ENCODE measurements at regions not wholly inside any gene's neighbourhood (a gene's known extent, or its start where the extent isn't known, plus 50 kb on each side); places are given as distances from the start of the nearest gene placed in this dataset.
"Not testable (repeated sequence)": the region's sequence is repeated elsewhere in the genome, so short reads cannot be mapped to it uniquely, and the experiment has no call there.

DNA sequence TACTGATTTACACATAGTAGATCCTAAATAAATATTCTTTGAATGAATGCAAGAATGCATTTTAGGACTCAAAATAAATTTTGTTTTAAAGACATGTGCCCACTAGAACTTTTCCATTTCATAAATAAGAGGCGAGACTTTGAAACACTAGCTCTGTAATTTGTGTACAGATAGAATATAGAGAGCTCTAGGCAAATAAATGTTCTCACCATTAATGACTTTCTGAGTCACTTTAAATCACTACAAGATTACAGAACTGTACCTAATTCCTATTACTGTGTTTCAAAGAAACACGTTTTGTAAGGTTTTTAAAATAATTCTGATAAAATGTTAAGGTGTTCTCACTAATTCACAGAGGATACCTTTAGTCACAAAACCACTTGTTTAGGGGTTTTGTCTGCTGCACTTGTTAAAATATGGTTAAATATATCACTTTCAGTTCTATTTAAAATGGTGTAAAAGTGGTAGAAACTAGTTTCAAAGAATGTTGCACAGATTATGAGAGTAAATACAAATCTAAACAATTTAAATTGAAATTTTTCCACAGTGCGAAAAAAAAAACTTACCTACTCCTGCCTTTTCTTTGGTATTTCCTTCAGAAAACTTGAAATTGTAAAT lies 158.7 kb upstream of the ZC3H15 start:
- DNase-seq = no peak

DNA sequence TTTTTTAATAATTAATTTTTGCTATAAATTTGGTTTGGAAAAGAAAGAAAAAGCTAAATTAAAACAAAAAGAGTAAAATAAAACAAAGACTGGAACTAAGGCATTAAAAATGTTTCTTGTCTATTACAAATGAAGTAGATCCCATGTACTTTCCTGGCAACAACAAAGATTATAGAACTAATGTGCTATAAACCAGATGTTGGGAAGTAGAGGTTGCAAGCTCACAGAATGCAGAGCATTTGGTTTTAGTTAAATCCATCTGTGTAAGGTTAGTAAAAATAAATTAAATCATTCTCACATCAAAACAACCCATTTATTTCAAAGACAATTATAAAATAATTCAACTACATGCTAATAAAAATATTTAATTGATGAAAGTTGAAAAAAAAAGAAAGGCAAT lies 157.2 kb upstream of the ZC3H15 start:
- intact Hi-C loops (cut with micrococcal nuclease) = no loop called here
- no peak for DNase-seq

More for the DNA sequence above, 158.7 kb upstream of the ZC3H15 start:
- no peak for ATAC-seq
- intact Hi-C loops (cut with micrococcal nuclease) = no loop called here

DNA sequence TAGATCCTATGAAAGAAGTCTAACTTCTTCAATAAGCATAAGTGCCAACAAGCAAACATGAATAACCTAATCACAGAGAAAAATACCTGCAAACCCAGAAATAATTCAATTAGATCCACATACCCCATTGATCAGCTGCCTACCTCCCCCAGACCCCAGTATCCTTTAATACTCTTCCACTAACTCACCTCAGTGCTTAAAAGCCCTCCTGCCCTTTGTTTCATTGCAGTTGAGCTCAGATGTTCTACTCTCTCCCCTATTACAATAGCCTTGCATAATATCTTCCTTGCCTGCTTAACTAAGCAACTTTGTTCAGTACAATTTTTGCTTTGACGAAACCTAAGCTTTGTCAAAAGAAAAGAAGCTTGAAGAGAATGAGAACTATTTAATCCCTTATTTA lies 156.0 kb upstream of the ZC3H15 start:
- intact Hi-C loops (cut with micrococcal nuclease) = no loop called here
- no peak for ATAC-seq
- no peak for DNase-seq

More for the DNA sequence above, 157.2 kb upstream of the ZC3H15 start:
- no peak for ATAC-seq

DNA sequence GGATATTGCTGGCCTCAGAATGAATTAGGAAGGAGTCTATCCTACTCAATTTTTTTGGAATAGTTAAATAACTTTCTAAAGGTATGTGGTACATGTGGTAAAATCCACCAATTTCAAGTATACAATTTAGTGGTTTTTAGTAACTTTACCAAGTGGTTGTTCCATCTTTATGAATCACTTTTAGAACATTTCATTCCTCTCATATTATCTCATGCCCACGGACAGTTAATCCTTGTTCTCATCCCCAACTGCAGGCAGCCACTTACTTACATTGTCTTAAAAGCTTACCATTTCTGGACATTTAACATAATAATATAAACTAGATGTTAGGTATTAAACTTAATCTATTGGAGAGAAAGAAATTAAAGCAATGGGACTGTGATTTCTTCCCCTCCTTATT lies 146.3 kb upstream of the ZC3H15 start:
- intact Hi-C loops (cut with micrococcal nuclease) = no loop called here
- DNase-seq (no peak), ATAC-seq (no peak)

DNA sequence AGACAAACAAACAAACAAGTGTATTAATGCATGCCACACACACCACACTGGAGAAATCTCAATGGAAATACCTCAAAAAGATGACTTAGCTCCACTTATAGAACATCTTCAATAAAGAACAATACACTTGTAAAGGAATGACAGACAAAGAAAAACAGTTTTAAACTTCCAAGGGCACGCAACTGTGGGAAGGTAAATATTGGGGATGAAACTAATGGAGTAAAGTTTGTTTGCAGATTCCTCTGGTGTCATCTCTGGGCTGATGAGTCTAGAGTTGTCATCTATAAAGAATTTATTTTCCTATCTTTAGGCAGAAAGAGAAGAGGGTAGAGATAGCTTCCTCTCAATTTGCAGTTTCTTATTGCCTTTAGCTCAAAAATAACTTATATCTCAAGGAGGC lies 144.0 kb upstream of the ZC3H15 start:
- ATAC-seq (no peak), DNase-seq (no peak)
- intact Hi-C loops (cut with micrococcal nuclease) = no loop called here

DNA sequence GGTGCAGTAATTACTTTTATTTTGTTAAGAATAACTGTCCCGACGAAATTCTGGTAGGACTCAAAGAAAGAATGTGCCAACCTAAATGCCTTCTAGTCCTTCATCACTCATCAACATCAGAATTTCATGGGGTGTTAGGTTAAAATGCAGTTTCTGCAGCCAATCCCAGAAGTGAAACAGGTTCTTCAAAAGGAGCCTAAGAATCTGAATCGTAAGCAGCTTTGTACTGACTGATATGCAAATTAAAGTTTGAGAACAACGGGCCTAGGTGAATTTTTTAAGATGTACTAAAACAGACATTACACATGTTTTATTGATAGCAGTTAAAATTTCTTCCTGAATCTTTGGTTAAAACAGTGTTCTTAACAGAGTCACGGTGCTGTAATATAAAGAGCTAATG lies 140.3 kb upstream of the ZC3H15 start:
- ATAC-seq (no peak), DNase-seq (no peak)
- intact Hi-C loops (cut with micrococcal nuclease) = no loop called here

DNA sequence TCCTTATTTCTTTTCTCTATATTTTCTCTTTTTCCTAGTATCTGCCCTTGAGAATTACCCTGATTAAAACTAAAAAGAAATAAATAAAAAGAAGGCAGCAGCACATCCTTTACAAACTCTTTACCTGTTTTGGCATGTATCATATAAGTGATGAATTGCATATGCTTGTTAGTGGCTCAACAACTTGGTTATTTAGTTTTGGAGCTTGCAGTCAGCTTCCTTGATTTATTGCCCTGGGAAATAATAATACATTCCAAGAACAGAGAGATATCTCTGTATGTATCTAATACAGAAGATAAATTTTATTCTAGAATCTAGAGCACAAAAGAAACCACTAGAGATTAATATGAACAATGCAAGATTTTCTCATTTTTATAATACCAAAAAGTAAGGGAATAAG lies 139.8 kb upstream of the ZC3H15 start:
- ATAC-seq (no peak), DNase-seq (no peak)
- intact Hi-C loops (cut with micrococcal nuclease) = no loop called here

DNA sequence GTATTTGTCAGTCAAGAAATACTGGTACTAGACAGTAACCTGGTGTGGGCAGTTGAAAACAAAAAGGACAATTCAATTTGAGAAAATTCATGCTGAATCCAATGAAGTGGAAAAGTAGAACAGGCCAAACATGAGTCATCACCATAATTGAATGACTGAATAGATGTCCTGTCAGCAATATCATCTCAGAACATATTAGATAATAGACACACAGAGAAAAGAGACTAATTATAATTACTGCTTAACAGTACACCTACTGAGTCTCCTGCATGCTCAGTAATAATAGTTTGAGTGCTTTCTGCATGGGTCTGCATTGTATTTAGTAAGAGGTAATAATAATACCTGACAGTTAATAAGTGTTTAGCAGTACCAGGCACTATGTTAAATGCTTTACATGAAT lies 138.6 kb upstream of the ZC3H15 start:
- ATAC-seq (no peak), DNase-seq (no peak)
- intact Hi-C loops (cut with micrococcal nuclease) = no loop called here

DNA sequence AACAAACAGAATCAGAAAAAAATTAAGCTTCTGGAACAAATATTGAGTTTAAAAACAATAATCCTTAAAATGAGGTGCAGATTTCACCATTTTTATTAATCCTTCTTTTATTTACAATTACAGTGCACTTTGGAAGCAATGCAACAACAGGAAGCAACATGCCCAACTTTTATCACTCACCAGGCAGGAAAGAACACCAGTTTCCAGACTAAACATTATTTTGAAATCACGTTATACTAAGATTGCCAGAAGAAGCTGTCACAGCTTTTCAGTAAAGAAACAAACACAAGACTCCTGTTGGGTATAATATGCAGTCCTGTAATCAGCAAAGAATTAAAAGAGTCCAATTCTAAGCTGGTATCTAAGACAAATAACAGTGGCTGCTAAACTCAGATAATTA lies 137.9 kb upstream of the ZC3H15 start:
- ATAC-seq = no peak
- DNase-seq = no peak
- intact Hi-C loops (cut with micrococcal nuclease) = no loop called here

DNA sequence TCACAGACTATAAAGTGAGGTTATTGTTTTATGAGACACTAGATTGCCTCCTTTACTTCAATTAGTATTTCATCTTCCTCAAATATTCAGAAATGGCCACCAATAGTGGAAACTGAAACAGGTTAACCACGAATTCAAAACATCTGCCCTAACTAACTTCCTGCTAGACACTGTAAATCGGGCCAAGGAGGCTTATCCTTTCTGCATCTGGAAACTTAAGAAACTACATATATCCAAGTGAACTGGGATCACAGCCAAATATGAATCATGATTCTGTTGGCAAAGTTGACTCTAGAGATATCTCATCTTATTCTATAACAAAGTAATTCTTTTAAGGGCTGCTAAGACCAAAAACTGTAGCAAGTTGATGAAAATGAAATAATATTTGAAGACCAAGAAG lies 136.6 kb upstream of the ZC3H15 start:
- DNase-seq = no peak
- ATAC-seq = no peak
- intact Hi-C loops (cut with micrococcal nuclease) = no loop called here

DNA sequence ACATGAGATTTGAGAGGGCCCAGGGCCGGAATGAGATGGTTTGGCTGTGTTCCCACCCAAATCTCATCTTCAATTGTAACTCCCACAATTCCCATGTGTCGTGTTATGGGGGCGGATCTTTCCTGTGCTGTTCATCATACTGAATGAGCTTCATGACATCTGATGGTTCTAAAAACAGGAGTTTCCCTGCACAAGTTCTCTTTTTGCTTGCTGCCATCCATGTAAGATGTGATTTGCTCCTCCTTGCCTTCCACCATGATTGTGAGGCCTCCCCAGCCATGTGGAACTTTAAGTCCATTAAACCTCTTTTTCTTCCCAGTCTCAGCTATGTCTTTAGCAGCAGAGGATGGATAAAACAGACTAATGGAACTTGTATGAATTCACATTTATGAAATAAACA lies 131.9 kb upstream of the ZC3H15 start:
- ATAC-seq; DNase-seq; intact Hi-C loops (cut with micrococcal nuclease): not testable (repeated sequence)

DNA sequence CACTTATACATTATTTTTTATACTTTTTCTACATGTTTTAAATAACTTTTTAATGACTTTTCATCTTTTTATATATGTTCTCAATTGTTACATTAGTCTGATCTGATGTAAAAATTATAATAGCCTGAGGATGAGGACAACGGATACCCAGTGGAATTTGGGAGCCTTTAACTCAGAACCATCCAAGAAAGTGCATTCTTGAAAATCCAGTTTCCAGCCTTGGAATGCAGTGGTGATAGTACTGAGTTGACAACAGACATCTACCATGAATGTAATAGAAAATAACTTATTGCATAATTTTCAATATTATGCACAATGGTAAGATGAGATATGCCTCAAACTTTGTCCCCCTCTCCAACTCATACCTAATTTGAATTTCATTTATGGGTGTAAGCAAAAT lies 120.7 kb upstream of the ZC3H15 start:
- no peak for ATAC-seq
- intact Hi-C loops (cut with micrococcal nuclease) = no loop called here

DNA sequence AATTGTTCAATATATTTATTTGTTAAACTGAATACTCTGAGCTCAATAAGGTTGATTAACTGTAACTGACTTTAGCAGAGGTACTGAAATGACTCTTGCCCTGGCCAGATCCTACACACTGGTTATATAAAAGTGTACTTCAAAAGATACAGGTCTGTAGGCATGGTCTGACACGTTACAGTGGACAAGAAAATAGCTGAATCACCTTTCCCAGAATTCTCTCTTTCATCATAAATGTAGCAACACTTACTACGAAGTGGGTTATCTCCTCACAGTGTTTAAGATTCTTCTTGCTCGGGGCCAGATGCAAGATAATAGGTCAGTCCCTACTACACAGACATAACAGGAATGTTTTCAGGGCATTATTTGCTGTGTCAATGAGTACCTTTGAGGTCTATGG lies 107.0 kb upstream of the ZC3H15 start:
- DNase-seq = no peak
- intact Hi-C loops (cut with micrococcal nuclease) = no loop called here
- ATAC-seq = peak; percentile 17

More for the DNA sequence above, 120.7 kb upstream of the ZC3H15 start:
- DNase-seq = no peak

DNA sequence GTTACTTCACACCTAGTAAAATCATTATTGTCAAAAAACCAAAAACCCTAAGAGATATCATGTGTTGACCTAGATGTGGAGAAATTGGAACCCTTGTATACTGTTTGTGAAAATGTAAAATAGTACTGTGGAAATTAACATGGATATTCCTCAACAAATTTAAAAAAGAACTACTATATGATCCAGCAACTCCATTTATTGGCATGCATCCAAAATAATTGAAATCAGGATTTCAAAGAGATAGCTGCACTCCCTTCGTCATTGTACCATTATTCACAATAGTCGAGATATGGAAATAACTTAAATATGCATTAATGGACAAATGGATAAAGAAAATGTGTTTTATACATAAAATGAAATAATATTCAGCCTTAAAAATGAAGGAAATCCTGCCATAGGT lies 105.3 kb upstream of the ZC3H15 start:
- DNase-seq (no peak), ATAC-seq (no peak)
- intact Hi-C loops (cut with micrococcal nuclease) = no loop called here

DNA sequence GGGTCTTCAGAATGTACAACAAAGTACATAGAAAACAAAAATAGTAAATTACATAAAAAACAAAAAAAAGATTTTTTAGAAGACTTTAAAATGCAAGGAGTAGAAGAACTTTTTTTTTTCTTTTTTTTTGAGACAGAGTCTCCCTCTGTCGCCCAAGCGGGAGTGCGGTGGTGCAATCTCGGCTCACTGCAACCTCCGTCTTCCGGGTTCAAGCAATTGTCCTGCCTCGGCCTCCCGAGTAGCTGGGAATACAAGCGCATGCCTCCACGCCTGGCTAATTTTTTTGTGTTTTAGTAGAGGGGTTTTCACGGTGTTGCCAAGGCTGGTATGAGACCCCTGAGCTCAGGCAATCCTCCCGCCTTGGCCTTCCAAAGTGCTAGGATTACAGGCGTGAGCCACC lies 104.5 kb upstream of the ZC3H15 start:
- ATAC-seq = no peak
- intact Hi-C loops (cut with micrococcal nuclease) = no loop called here
- no peak for DNase-seq

DNA sequence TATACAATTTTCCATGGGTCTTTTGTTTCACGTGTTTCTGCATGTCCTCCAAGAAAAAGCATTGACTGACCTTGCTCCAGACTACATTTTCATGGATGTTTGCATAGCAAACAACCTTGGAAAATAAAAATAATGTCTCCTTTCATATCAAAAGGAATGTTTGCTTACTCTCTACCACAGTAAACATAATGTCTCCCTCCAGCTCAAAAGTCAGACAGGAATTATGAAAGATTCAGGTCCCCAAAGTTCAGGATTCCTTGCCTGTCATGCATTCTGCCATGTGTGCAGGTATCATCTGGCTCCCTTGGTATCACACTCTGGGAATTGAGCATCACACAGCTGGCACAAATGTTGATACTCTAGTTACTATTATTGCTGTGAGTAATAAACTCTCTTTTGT lies 103.1 kb upstream of the ZC3H15 start:
- intact Hi-C loops (cut with micrococcal nuclease) = no loop called here
- no peak for DNase-seq
- no peak for ATAC-seq

DNA sequence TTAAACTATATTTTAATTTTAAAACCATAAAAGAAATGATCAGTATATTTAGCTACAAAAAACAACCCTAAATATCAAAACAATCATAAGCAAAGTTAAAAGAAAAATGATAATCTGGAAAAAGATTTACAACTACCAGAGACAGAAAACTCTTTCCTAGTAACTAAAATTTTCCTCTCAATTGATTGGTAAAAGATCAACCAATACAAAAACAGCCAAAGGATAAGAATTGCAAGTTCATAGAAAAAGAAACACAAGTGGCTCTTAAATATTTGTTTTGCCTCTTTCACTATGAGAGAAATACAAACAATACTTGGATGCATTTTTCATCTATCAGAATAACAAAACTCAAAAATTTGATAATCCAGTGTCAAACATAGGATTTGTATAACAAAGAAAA lies 101.8 kb upstream of the ZC3H15 start:
- ATAC-seq = no peak
- intact Hi-C loops (cut with micrococcal nuclease) = no loop called here
- no peak for DNase-seq

DNA sequence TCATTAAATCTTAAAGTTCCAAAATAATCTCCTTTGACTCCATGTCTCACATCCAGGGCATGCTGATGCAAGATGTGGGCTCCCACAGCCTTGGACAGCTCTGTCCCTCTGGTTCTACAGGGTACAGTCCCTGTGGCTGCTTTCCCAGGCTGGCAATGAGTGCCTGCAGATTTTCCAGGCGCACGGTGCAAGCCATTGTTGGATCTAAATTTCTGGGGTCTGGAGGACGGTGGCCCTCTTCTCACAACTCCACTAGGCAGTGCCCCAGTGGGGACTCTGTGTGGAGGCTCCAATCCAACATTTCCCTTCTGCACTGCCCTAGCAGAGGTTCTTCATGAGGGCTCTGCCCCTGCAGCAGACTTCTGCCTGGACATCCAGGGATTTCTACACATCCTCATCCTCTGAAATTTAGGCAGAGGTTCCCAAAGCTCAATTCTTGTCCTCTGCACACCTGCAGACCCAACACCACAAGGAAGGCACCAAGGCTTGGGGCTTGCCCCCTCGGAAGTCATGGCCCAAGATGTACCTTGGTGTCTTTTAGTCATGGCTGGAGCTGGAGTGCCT lies 100.3 kb upstream of the ZC3H15 start:
- DNase-seq; ATAC-seq; intact Hi-C loops (cut with micrococcal nuclease): not testable (repeated sequence)

DNA sequence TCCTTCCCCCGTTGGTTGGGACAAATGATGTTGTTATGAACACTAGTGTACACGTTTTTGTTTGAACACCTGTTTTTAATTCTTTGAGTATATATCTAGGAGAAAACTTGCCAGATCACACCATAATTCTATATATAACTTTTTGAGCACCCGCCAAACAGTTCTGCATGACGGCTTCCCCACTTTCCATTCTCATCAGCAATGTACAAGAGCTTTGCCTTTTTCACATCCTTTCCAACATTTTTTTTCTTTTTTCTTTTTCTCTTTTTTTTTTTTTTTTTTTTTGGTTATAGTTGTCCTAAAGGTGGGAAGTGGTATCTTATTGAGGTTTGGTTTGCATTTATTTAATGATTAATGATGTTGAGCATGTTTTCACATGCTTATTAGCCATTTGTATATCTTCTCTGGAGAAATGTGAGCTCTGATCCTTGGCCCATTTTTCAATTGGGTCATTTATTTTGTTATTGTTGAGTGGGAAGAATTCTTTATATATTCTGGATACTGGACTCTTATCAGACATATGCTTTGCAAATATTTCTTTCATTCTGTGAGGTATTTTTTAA lies 86.9 kb upstream of the ZC3H15 start:
- intact Hi-C loops (cut with micrococcal nuclease) = no loop called here
- no peak for ATAC-seq

DNA sequence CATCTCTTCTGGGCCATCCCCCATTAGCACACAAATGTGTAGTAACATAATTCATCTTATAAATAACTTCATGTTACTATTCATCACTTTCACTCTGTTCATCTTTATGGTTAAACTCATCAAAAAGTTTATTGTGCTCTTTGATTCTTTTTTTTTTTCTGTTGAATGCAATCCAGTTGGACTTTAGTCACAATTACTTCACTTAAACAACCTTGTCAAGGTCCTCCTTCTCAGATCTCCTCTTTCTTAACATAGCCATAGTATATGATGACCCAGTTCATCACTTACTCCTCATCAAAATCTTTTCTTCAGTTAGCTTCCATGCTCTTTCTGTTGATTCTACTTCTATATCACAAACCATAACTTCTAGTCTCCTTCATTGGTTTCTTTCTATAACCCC lies 80.2 kb upstream of the ZC3H15 start:
- intact Hi-C loops (cut with micrococcal nuclease) = no loop called here
- no peak for DNase-seq
- ATAC-seq = no peak

More for the DNA sequence above, 86.9 kb upstream of the ZC3H15 start:
- no peak for DNase-seq

DNA sequence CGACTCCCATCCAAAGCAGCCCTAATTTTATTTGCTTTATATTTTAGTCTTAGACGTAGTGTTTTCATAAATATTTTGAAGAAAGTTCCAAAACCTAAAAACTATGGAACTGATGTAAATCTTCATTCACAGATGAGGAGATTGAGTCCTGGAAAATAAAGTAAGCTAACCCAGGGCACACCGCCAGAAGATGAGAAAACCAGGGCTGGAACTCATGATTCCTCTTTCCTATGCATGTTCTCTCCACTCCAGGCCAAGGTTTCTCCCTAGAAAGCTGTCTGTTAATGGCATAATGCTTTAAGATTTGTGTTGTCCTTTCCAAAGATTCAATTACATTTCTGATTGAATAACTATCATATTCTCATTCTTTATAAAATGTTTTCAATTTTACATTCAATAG lies 78.4 kb upstream of the ZC3H15 start:
- no peak for DNase-seq
- intact Hi-C loops (cut with micrococcal nuclease) = no loop called here
- no peak for ATAC-seq
